HepG2 (cell line): ENCODE measurements at regions not wholly inside any gene's neighbourhood (a gene's known extent, or its start where the extent isn't known, plus 50 kb on each side); places are given as distances from the start of the nearest gene placed in this dataset.
A peak's percentile ranks its signal among the peaks of the same experiment; 100 is the strongest.

Experiments
- DNMT1 ChIP-seq: sonication (generic); formaldehyde crosslinking; IDR thresholded peaks from 2 replicates; pipeline ENCODE4 v1.5.1; 2020; ENCODE audit warnings: mild to moderate bottlenecking, missing genetic modification reagents
- DPF2 ChIP-seq: sonication (generic); formaldehyde crosslinking; IDR thresholded peaks from 2 replicates; pipeline ENCODE4 v1.4.0; 2020; ENCODE audit warnings: mild to moderate bottlenecking, low read depth, missing genetic modification reagents, borderline replicate concordance
- HOMEZ ChIP-seq: IDR thresholded peaks from 2 replicates; pipeline ENCODE4 v1.6.1; 2016; ENCODE audit warnings: low read depth
- KDM6A ChIP-seq: IDR thresholded peaks from 2 replicates; pipeline ENCODE4 v1.6.1; 2016; ENCODE audit warnings: low read depth
- KIAA2018 ChIP-seq: sonication (generic); formaldehyde crosslinking; IDR thresholded peaks from 2 replicates; pipeline ENCODE4 v1.5.0; 2020; ENCODE audit warnings: mild to moderate bottlenecking, missing genetic modification reagents, borderline replicate concordance
- MEF2D ChIP-seq: sonication (generic); formaldehyde crosslinking; IDR thresholded peaks from 2 replicates; pipeline ENCODE4 v1.5.1; 2020; ENCODE audit warnings: mild to moderate bottlenecking, missing genetic modification reagents
- NR2F2 ChIP-seq: IDR thresholded peaks from 2 replicates; pipeline ENCODE4 v1.6.1; 2012; ENCODE audit warnings: low read depth, inconsistent platforms, borderline replicate concordance
- PITX1 ChIP-seq: sonication (generic); formaldehyde crosslinking; IDR thresholded peaks from 2 replicates; pipeline ENCODE4 v1.5.1; 2020; ENCODE audit warnings: mild to moderate bottlenecking, missing genetic modification reagents
- RCOR2 ChIP-seq: IDR thresholded peaks from 2 replicates; pipeline ENCODE4 v1.6.1; 2016; ENCODE audit warnings: missing biosample characterization, missing genetic modification reagents
- TBL1XR1 ChIP-seq: fragments of 150-350 bp; IDR thresholded peaks from 2 replicates; pipeline ENCODE4 v1.6.1; 2014; ENCODE audit warnings: borderline replicate concordance, low read length; ENCODE audit not compliant: partially characterized antibody
- YY1 ChIP-seq: IDR thresholded peaks from 2 replicates; pipeline ENCODE4 v1.6.1; 2011; ENCODE audit warnings: low read length, low read depth, moderate library complexity, mild to moderate bottlenecking; ENCODE audit not compliant: insufficient read depth, insufficient replicate concordance
- ZNF24 ChIP-seq: fragments of 450-650 bp; IDR thresholded peaks from 2 replicates; pipeline ENCODE4 v1.6.1; 2017; ENCODE audit warnings: antibody characterized with exemption, mild to moderate bottlenecking
- ZNF446 ChIP-seq: sonication (generic); formaldehyde crosslinking; IDR thresholded peaks from 2 replicates; pipeline ENCODE4 v1.5.0; 2020; ENCODE audit warnings: mild to moderate bottlenecking, missing genetic modification reagents
- ZNF564 ChIP-seq: sonication (generic); formaldehyde crosslinking; IDR thresholded peaks from 2 replicates; pipeline ENCODE4 v1.8.1; 2023; ENCODE audit warnings: mild to moderate bottlenecking, missing genetic modification reagents
- ZNF572 ChIP-seq: sonication (generic); formaldehyde crosslinking; IDR thresholded peaks from 2 replicates; pipeline ENCODE4 v1.5.1; 2020; ENCODE audit warnings: mild to moderate bottlenecking, missing genetic modification reagents
- ZNF703 ChIP-seq: sonication (generic); formaldehyde crosslinking; IDR thresholded peaks from 2 replicates; pipeline ENCODE4 v1.5.1; 2020; ENCODE audit warnings: missing genetic modification reagents, mild to moderate bottlenecking, moderate library complexity, borderline replicate concordance
- ZNF780A ChIP-seq: sonication (generic); formaldehyde crosslinking; IDR thresholded peaks from 2 replicates; pipeline ENCODE4 v1.8.0; 2022; ENCODE audit warnings: mild to moderate bottlenecking, missing genetic modification reagents, moderate library complexity
- ZNF792 ChIP-seq: IDR thresholded peaks from 2 replicates; pipeline ENCODE4 v1.6.1; 2016
- ZNF839 ChIP-seq: sonication (generic); formaldehyde crosslinking; IDR thresholded peaks from 2 replicates; pipeline ENCODE4 v1.4.0; 2020; ENCODE audit warnings: missing genetic modification reagents, mild to moderate bottlenecking, borderline replicate concordance
- TF ChIP-seq, protein P1 (sequence below): sonication (generic); formaldehyde crosslinking; IDR thresholded peaks from 2 replicates; pipeline ENCODE4 v1.8.0; 2022; ENCODE audit warnings: mild to moderate bottlenecking, missing genetic modification reagents; ENCODE audit not compliant: insufficient replicate concordance

GRCh38 chr6:81380718-81381338 lies 371.7 kb downstream of the TENT5A start (continued):
- TF ChIP-seq KIAA2018 (CRISPR knock-in tag) (no peak), YY1 (no peak), DNMT1 (CRISPR knock-in tag) (no peak), PITX1 (CRISPR knock-in tag) (no peak), ZNF24 (no peak), ZNF703 (no peak), ZNF839 (CRISPR knock-in tag) (no peak), ZNF572 (CRISPR knock-in tag) (no peak), ZNF780A (CRISPR knock-in tag) (no peak), RCOR2 (CRISPR knock-in tag) (no peak), ZNF792 (no peak), DPF2 (no peak), ZNF564 (CRISPR knock-in tag) (no peak), TBL1XR1 (no peak), KDM6A (peak; percentile 67; the same call in 1 of the 2 replicates), NR2F2 (peak; percentile 69), ZNF446 (no peak), HOMEZ (CRISPR knock-in tag) (peak; percentile 62; the same call in 1 of the 2 replicates), MEF2D (CRISPR knock-in tag) (no peak)
- TF ChIP-seq, protein P1, sequence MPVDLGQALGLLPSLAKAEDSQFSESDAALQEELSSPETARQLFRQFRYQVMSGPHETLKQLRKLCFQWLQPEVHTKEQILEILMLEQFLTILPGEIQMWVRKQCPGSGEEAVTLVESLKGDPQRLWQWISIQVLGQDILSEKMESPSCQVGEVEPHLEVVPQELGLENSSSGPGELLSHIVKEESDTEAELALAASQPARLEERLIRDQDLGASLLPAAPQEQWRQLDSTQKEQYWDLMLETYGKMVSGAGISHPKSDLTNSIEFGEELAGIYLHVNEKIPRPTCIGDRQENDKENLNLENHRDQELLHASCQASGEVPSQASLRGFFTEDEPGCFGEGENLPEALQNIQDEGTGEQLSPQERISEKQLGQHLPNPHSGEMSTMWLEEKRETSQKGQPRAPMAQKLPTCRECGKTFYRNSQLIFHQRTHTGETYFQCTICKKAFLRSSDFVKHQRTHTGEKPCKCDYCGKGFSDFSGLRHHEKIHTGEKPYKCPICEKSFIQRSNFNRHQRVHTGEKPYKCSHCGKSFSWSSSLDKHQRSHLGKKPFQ (CRISPR knock-in tag), result no peak
